Heart left ventricle (tissue), 13 donors: ENCODE measurements at regions not wholly inside any gene's neighbourhood (a gene's known extent, or its start where the extent isn't known, plus 50 kb on each side); places are given as distances from the start of the nearest gene placed in this dataset.

Source experiments
- POLR2A ChIP-seq, 2 donors: fragments of 450-650 bp; IDR thresholded peaks; one replicate each; pipeline ENCODE4 v1.6.1; 2017; ENCODE audit warnings: antibody characterized with exemption in 2 of 2, mild to moderate bottlenecking in 2 of 2, moderate library complexity in 2 of 2
- TF ChIP-seq, protein P1 (sequence below), 12 donors: fragments of 200-600 bp; sonication (generic) in 4 of 12; IDR thresholded peaks; one replicate each; pipeline versions ENCODE4 v1.5.0 to v1.8.0; 2018 to 2022; ENCODE audit warnings: antibody characterized with exemption in 12 of 12, mild to moderate bottlenecking in 5 of 12
- donor health status: ischemic (EF 13 %, LVEDD 7.1; RV severe dilation, severe dysfunction).
- donor health status: DM: no; HTN: yes; CAD: no.
- donor health status: DM: no; HTN: no; CAD: no.
- donor health status: ischemic (EF 25% LVEDD 6.9; RV normal size, moderate dysfunction).
- donor health status: ischemic (EF 25% LVEDD 5.7; RV mildly dilated, moderate dysfunction).
- donor health status: ischemic (EF 35%, LVEDD 5.7; RV mildly dilated, moderate dysfunction).
- donor health status: nonischemic (EF 11% LVEDD 7.7; RV severe dilation, severe dysfunction).
- donor health status: DM: yes; HTN: yes; CAD: no.
- donor health status: PGD.
- donor health status: ischemic (EF 29% LVEDD 5.4; RV normal size, mild dysfunction).
- donor health status: nonischemic (EF 23%, LVEDD 6.1; RV moderate dilation, normal function).

DNA sequence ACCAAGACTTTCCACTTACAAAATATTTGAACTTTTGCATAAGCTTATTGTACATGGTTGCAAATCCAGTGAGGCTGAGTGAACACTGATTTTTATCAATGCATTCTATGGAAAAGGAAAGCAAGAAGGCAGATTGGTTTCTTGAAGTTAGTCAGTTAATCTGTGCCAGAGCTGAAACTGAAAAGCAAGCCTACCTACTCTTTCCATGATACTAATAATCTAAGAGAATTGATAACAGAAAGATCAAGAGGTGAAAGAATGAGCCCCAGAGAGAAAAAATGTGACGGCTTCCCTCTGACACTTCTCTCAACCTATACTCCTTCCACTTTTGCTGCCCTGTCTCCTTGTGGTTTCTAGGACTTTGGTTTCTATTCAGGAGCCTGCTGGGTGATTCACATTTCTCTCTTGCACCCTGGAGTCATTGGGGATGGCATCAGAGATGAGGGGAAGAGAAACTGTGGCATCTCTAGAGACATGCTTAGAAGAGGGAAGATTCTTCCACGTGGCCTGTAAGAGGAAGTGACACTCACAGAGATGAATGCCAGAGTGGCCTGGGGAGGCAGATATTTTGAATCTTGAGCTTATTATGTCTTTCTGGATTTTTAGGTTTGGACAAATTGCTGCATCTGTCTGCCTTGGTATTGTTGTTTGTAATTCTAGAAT, 158.6 kb upstream of the RIMS1 start:
- TF ChIP-seq, protein P1, sequence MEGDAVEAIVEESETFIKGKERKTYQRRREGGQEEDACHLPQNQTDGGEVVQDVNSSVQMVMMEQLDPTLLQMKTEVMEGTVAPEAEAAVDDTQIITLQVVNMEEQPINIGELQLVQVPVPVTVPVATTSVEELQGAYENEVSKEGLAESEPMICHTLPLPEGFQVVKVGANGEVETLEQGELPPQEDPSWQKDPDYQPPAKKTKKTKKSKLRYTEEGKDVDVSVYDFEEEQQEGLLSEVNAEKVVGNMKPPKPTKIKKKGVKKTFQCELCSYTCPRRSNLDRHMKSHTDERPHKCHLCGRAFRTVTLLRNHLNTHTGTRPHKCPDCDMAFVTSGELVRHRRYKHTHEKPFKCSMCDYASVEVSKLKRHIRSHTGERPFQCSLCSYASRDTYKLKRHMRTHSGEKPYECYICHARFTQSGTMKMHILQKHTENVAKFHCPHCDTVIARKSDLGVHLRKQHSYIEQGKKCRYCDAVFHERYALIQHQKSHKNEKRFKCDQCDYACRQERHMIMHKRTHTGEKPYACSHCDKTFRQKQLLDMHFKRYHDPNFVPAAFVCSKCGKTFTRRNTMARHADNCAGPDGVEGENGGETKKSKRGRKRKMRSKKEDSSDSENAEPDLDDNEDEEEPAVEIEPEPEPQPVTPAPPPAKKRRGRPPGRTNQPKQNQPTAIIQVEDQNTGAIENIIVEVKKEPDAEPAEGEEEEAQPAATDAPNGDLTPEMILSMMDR (IDR thresholded peaks at IDR 0.05), result no peak
- no peak for TF ChIP-seq POLR2A (IDR thresholded peaks at IDR 0.05)
